Spleen (tissue), 11 donors: ENCODE measurements at regions not wholly inside any gene's neighbourhood (a gene's known extent, or its start where the extent isn't known, plus 50 kb on each side); places are given as distances from the start of the nearest gene placed in this dataset.

Experiments used
- DNase-seq: peaks from one replicate; pipeline ENCODE4 v3.0.0-alpha.2; 2020
- H3K27ac ChIP-seq, 8 donors: fragments of 200-600 bp; sonication (generic) in 7 of 8; 1 replicate in 4 of 8; 2 replicates in 4 of 8; pipeline versions ENCODE4 v1.5.0 to v1.8.0; 2016 to 2021; ENCODE audit warnings: inconsistent platforms in 4 of 8, mild to moderate bottlenecking in 4 of 8, moderate library complexity in 1 of 8
- H3K27me3 ChIP-seq, 7 donors: fragments of 200-600 bp; sonication (generic) in 6 of 7; replicated peaks in 1 of 7; 1 replicate in 4 of 7; 2 replicates in 3 of 7; pipeline versions ENCODE4 v1.5.0 to v1.8.0; 2016 to 2021; ENCODE audit warnings: inconsistent platforms in 3 of 7, mild to moderate bottlenecking in 1 of 7
- H3K36me3 ChIP-seq, 6 donors: fragments of 200-600 bp; sonication (generic) in 5 of 6; 1 replicate in 4 of 6; 2 replicates in 2 of 6; pipeline versions ENCODE4 v1.5.0 to v1.8.0; 2016 to 2021; ENCODE audit warnings: inconsistent platforms in 2 of 6
- H3K4me1 ChIP-seq, 6 donors: fragments of 200-600 bp; sonication (generic) in 5 of 6; 1 replicate in 3 of 6; 2 replicates in 3 of 6; pipeline versions ENCODE4 v1.5.0 to v1.8.0; 2016 to 2021; ENCODE audit warnings: inconsistent platforms in 3 of 6
- H3K4me3 ChIP-seq, 8 donors: fragments of 200-600 bp; sonication (generic) in 7 of 8; 1 replicate in 4 of 8; 2 replicates in 4 of 8; pipeline versions ENCODE4 v1.5.0 to v1.8.0; 2016 to 2021; ENCODE audit warnings: inconsistent platforms in 4 of 8, mild to moderate bottlenecking in 4 of 8, moderate library complexity in 2 of 8
- H3K9me3 ChIP-seq, 8 donors: fragments of 200-600 bp; sonication (generic) in 7 of 8; 1 replicate in 4 of 8; 2 replicates in 4 of 8; pipeline versions ENCODE4 v1.5.0 to v1.8.0; 2016 to 2021; ENCODE audit warnings: inconsistent platforms in 4 of 8
- CTCF ChIP-seq, 11 experiments: fragments of 200-600 bp in 7 of 11; fragments of 450-650 bp in 4 of 11; sonication (generic) in 4 of 11; IDR thresholded peaks in 8 of 11; conservative IDR thresholded peaks in 3 of 11; 1 replicate in 7 of 11; 2 replicates in 4 of 11; pipeline versions ENCODE4 v1.4.0 to v1.8.0; 2016 to 2021; ENCODE audit warnings: antibody characterized with exemption in 11 of 11, inconsistent platforms in 4 of 11, mild to moderate bottlenecking in 1 of 11
- POLR2A ChIP-seq, 3 donors: fragments of 450-650 bp; IDR thresholded peaks; one replicate each; pipeline ENCODE4 v1.5.1; 2017; ENCODE audit warnings: antibody characterized with exemption in 3 of 3, mild to moderate bottlenecking in 1 of 3
- POLR2AphosphoS5 ChIP-seq, 3 donors: sonication (generic); formaldehyde crosslinking; IDR thresholded peaks; one replicate each; pipeline ENCODE4 v1.5.1; 2017; ENCODE audit warnings: antibody characterized with exemption in 3 of 3
- WGBS, 5 donors: extraction: QIAGEN DNeasy Blood & Tissue Kit in 3 of 5; methylation state at CpG; one replicate each; pipeline versions ENCODE4 v1.1.5 to v1.1.7; 2013 to 2018; 5-methylcytosine and 5-hydroxymethylcytosine counted together
- intact Hi-C: fragments of 100-400 bp; cut with DNase I; formaldehyde crosslinking; loops from one replicate; pipeline ENCODE4 v1.15.0; 2023; ENCODE audit warnings: low total_unique reads
- donor health status: healthy with polysubstance abuse.
- donor health status: DM: no; HTN: no; CAD: no; lungs with moderate emphysema.
- donor health status: DM: no; HTN: no; CAD: no.
- donor health status: Bipolar disorder and iron deficiency.
- donor health status: healthy.
- donor health status: DM: no; HTN: no; CAD: no.
- donor health status: DM: yes; HTN: yes; CAD: no.

DNA sequence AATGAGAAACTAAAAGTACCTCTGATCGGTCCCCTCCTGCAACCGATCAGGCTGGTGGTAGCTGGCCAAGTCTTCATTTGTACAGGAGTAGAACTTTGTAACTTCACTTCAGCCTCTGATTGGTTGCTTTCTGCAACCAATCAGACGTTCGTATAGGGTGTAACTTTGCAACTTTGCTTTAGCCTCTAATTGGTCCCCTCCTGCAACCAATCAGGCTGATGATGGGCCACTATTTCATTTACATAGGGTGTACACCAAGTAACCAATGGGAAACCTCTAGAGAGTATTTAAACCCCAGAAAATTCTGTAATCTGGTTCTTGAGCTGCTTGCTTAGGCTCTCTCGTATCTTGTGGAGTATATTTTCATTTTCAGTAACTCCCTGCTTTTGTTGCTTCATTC is 445.5 kb downstream of the MED10 start:
- no peaks in the 10 kb centered on the region for H3K4me1 ChIP-seq
- H3K9me3 ChIP-seq: no peaks in the 10 kb centered on the region
- H3K27ac ChIP-seq: no peak overlapping the region
- intact Hi-C loops: no loop called here
- H3K27me3 ChIP-seq: no peaks in the 10 kb centered on the region
- no peak overlapping the region for H3K4me3 ChIP-seq
- 82 to 94% (median 92%) methylated on average over 5 of the region's 5 CpGs for WGBS, 5 donors
- H3K36me3 ChIP-seq: no peaks in the 10 kb centered on the region
- no peak for DNase-seq
- TF ChIP-seq POLR2A (IDR thresholded peaks at IDR 0.05) (no peak), CTCF (IDR thresholded peaks at IDR 0.05 in 8 of 11, conservative IDR thresholded peaks at IDR 0.05 in 3 of 11) (no peak), POLR2AphosphoS5 (IDR thresholded peaks at IDR 0.05) (no peak)

DNA sequence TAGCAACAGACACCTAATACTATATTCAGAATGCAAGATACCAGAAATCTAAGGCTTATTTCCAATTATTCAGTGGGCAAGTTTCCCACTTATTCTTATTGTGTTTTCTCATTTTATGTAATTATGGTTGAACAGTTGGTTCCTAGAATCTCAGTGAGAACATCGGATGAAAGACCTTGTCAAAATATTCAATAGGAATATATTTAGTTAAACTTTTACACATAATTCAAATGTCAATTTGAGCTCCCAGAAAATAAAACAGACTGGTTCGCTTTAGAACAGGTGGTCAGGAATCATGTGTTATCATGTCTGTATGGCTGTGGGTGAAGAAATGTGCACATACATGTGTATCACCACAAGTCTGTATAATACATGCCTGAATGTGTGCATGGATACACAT is 447.8 kb downstream of the MED10 start:
- Histone ChIP-seq H3K27ac (no peak overlapping the region), H3K4me1 (no peaks in the 10 kb centered on the region), H3K4me3 (no peak overlapping the region), H3K27me3 (no peaks in the 10 kb centered on the region), H3K9me3 (no peaks in the 10 kb centered on the region), H3K36me3 (no peaks in the 10 kb centered on the region)
- 84 to 96% (median 89%) methylated on average over 2 of the region's 2 CpGs for WGBS, 5 donors
- no peak for DNase-seq
- intact Hi-C loops: no loop called here
- no peak for TF ChIP-seq POLR2AphosphoS5 (IDR thresholded peaks at IDR 0.05)
- TF ChIP-seq POLR2A (IDR thresholded peaks at IDR 0.05): no peak
- no peak for TF ChIP-seq CTCF (IDR thresholded peaks at IDR 0.05 in 8 of 11, conservative IDR thresholded peaks at IDR 0.05 in 3 of 11)

- intact Hi-C loops: no loop called here
- no peak for TF ChIP-seq POLR2AphosphoS5 (IDR thresholded peaks at IDR 0.05)
- TF ChIP-seq POLR2A (IDR thresholded peaks at IDR 0.05): no peak
- no peak for TF ChIP-seq CTCF (IDR thresholded peaks at IDR 0.05 in 8 of 11, conservative IDR thresholded peaks at IDR 0.05 in 3 of 11)
- Histone ChIP-seq H3K36me3 (no peaks in the 10 kb centered on the region), H3K27me3 (no peaks in the 10 kb centered on the region), H3K27ac (no peak overlapping the region), H3K9me3 (no peaks in the 10 kb centered on the region), H3K4me3 (no peak overlapping the region), H3K4me1 (no peaks in the 10 kb centered on the region)
- no peak for DNase-seq
- WGBS, 5 donors: 55 to 66% (median 60%) methylated on average over 7 of the region's 7 CpGs
Observed at GRCh38 chr5:5929291-5930020, 448.9 kb downstream of the MED10 start.

DNA sequence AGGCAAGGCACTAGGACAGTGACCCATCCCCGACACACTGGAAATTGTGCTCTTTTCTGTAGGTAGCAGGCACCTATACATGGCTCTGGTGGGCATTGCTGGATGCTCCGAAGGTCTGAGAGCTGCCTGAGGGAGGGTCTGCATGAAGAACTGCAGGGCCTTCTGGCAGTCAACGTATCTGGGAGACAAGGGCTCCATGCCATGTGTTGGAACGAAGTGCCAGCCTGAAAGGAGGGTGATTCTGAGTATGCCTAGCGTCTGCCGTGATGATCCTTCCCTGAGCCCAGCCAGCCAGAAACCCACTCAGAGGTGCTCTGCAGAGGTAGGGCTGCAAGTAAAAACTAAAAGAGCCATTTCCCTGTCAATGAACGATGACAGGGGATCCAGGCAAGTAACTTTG is 453.2 kb downstream of the MED10 start:
- no peaks in the 10 kb centered on the region for H3K27me3 ChIP-seq
- WGBS, 5 donors: 81 to 88% (median 83%) methylated on average over 7 of the region's 7 CpGs
- no peaks in the 10 kb centered on the region for H3K36me3 ChIP-seq
- H3K27ac ChIP-seq: no peak overlapping the region
- no peaks in the 10 kb centered on the region for H3K9me3 ChIP-seq
- intact Hi-C loops: no loop called here
- DNase-seq: no peak
- H3K4me3 ChIP-seq: no peak overlapping the region
- no peak for TF ChIP-seq POLR2A (IDR thresholded peaks at IDR 0.05)
- TF ChIP-seq POLR2AphosphoS5 (IDR thresholded peaks at IDR 0.05): no peak
- no peak for TF ChIP-seq CTCF (IDR thresholded peaks at IDR 0.05 in 8 of 11, conservative IDR thresholded peaks at IDR 0.05 in 3 of 11)
- H3K4me1 ChIP-seq: no peaks in the 10 kb centered on the region
